T-cell (primary cell): ENCODE measurements at regions not wholly inside any gene's neighbourhood (a gene's known extent, or its start where the extent isn't known, plus 50 kb on each side); places are given as distances from the start of the nearest gene placed in this dataset.

ENCODE experiments used
- ATAC-seq, 4 experiments: fragments of 200-7000 bp in 3 of 4; fragments of 150-1000 bp in 1 of 4; cut with Tn5 transposase; replicated peaks in 1 of 4; 1 replicate in 3 of 4; 2 replicates in 1 of 4; pipeline ENCODE4 v1.10.0; 2021; ENCODE audit warnings: moderate library complexity in 3 of 4, mild to moderate bottlenecking in 2 of 4, moderate number of reproducible peaks in 1 of 4
- CTCF ChIA-PET, 2 donors: fragments of 300-600 bp; sonication (Branson Sonifier 250); formaldehyde crosslinking; loops; one replicate each; lab custom pipeline; 2022; ENCODE audit warnings: antibody characterized with exemption in 2 of 2; lab: Charles Lee
- POLR2A ChIA-PET, 2 donors: fragments of 300-600 bp; sonication (Branson Sonifier 250); formaldehyde crosslinking; loops; one replicate each; lab custom pipeline; 2022; ENCODE audit warnings: antibody characterized with exemption in 2 of 2; lab: Charles Lee
- DNase-seq, 35 experiments: peaks; one replicate each; pipeline versions ENCODE4 v3.0.0 to v3.0.0-alpha.2; 2013 to 2023
- H3K27ac ChIP-seq: one replicate; pipeline ENCODE4 v1.5.1; 2013; ENCODE audit warnings: low read length
- H3K27me3 ChIP-seq, 2 experiments: replicated peaks in 1 of 2; 1 replicate in 1 of 2; 2 replicates in 1 of 2; pipeline versions ENCODE4 v1.6.1 to v1.7.0; 2013; ENCODE audit warnings: low read length in 1 of 2, mixed read lengths in 1 of 2; ENCODE audit not compliant: control insufficient read depth in 2 of 2, insufficient read depth in 2 of 2; ENCODE audit errors: extremely low read depth in 1 of 2
- H3K36me3 ChIP-seq, 2 donors: 1 replicate in 1 of 2; 2 replicates in 1 of 2; pipeline versions ENCODE4 v1.6.1 to v1.7.0; 2013; ENCODE audit warnings: low read length in 1 of 2; ENCODE audit not compliant: control insufficient read depth in 2 of 2, insufficient read depth in 1 of 2; ENCODE audit errors: extremely low read depth in 1 of 2
- H3K4me1 ChIP-seq, 2 experiments: 1 replicate in 1 of 2; 2 replicates in 1 of 2; pipeline versions ENCODE4 v1.6.1 to v1.7.0; 2013; ENCODE audit warnings: low read length in 2 of 2, mixed read lengths in 1 of 2; ENCODE audit not compliant: insufficient read depth in 2 of 2, control insufficient read depth in 1 of 2; ENCODE audit errors: extremely low read depth in 1 of 2
- H3K4me3 ChIP-seq, 2 donors: 1 replicate in 1 of 2; 2 replicates in 1 of 2; pipeline versions ENCODE4 v1.5.1 to v1.7.0; 2013; ENCODE audit warnings: mild to moderate bottlenecking in 2 of 2, low read length in 1 of 2, moderate library complexity in 1 of 2; ENCODE audit not compliant: control insufficient read depth in 1 of 2; ENCODE audit errors: extremely low read depth in 1 of 2
- H3K9me3 ChIP-seq: 2 replicates; pipeline ENCODE4 v1.7.0; 2013
- H3K27ac Mint-ChIP-seq, 2 donors: one replicate each; pipeline ENCODE4 v1.8.0; 2020 to 2021; ENCODE audit warnings: mild to moderate bottlenecking in 2 of 2, mixed read lengths in 2 of 2
- H3K27me3 Mint-ChIP-seq, 2 donors: one replicate each; pipeline ENCODE4 v1.8.0; 2021 to 2022; ENCODE audit warnings: mixed read lengths in 2 of 2
- H3K36me3 Mint-ChIP-seq: one replicate; pipeline ENCODE4 v1.8.0; 2021; ENCODE audit warnings: mixed read lengths
- H3K4me1 Mint-ChIP-seq, 3 donors: one replicate each; pipeline ENCODE4 v1.8.0; 2020 to 2022; ENCODE audit warnings: mixed read lengths in 3 of 3, mild to moderate bottlenecking in 1 of 3
- H3K4me3 Mint-ChIP-seq, 3 donors: one replicate each; pipeline ENCODE4 v1.8.0; 2020 to 2022; ENCODE audit warnings: mild to moderate bottlenecking in 3 of 3, mixed read lengths in 3 of 3, moderate library complexity in 3 of 3
- H3K9me3 Mint-ChIP-seq, 3 donors: one replicate each; pipeline ENCODE4 v1.8.0; 2020 to 2022; ENCODE audit warnings: mixed read lengths in 3 of 3
- WGBS: methylation state at CpG from one replicate; pipeline ENCODE4 v1.1.5; 2013; ENCODE audit warnings: missing lambda C conversion rate; ENCODE audit not compliant: insufficient coverage; 5-methylcytosine and 5-hydroxymethylcytosine counted together

DNA sequence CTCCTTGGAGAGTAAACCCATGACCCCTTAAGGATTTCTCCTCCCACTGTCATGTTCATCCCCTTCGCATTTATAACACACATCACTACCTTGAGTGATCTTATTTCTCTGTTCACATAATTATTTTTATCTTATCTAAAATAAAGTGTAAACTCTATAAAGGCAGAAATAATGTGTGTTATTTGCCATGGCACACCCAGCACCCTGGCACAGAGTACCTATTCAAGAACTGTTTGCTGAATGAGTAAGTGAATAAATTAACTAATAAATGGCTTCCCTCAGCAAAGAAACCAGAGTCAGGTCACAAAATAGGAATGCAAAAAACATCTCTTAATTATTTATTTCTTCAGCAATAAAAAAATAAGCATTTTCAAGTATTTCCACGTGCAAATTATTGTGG lies 330.3 kb upstream of the GHITM start:
- no peak overlapping the region for H3K4me3 Mint-ChIP-seq
- no CpG with 5 or more reads among the region's 2 CpGs for WGBS
- Histone ChIP-seq H3K9me3 (no peaks in the 10 kb centered on the region), H3K4me1 (no peaks in the 10 kb centered on the region), H3K27me3 (no peaks in the 10 kb centered on the region), H3K36me3 (no peaks in the 10 kb centered on the region), H3K4me3 (no peak overlapping the region), H3K27ac (no peak overlapping the region)
- DNase-seq (no peak), ATAC-seq (no peak)
- H3K9me3 Mint-ChIP-seq, result no peaks in the 10 kb centered on the region
- POLR2A ChIA-PET, result no interaction called here
- no peaks in the 10 kb centered on the region for H3K4me1 Mint-ChIP-seq
- no peaks in the 10 kb centered on the region for H3K36me3 Mint-ChIP-seq
- CTCF ChIA-PET, result no interaction called here
- no peaks in the 10 kb centered on the region for H3K27me3 Mint-ChIP-seq
- H3K27ac Mint-ChIP-seq, result no peak overlapping the region

DNA sequence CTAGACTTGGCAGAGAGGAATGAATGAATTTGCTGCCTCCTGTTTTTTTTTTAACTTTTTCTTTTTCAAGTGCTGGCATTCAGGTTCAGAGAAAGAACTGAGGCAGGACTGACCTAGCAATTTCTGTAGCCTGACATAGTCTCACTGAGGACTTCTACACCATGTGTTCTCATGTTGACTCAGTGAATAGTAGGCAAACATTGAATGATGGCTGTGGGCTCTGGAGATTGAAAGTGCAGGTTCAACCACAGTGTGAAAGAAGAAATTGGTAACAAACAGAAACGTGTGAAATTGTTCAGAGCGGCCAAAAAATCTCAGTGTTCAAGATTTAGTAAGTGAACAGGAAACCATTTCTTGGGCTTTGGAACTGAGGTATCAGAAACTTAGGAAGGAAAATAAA lies 322.4 kb upstream of the GHITM start:
- POLR2A ChIA-PET, result no interaction called here
- DNase-seq, result no peak
- Mint-ChIP-seq H3K27me3 (no peaks in the 10 kb centered on the region), H3K9me3 (no peaks in the 10 kb centered on the region), H3K36me3 (no peaks in the 10 kb centered on the region), H3K4me3 (no peak overlapping the region), H3K4me1 (no peaks in the 10 kb centered on the region), H3K27ac (no peak overlapping the region)
- no peaks in the 10 kb centered on the region for H3K36me3 ChIP-seq
- H3K4me3 ChIP-seq, result no peak overlapping the region
- H3K27me3 ChIP-seq, result no peaks in the 10 kb centered on the region
- H3K27ac ChIP-seq, result no peak overlapping the region
- 39% methylated on average over 2 of the region's 2 CpGs for WGBS
- no peaks in the 10 kb centered on the region for H3K4me1 ChIP-seq
- no peak for ATAC-seq
- H3K9me3 ChIP-seq, result no peaks in the 10 kb centered on the region
- CTCF ChIA-PET, result no interaction called here

DNA sequence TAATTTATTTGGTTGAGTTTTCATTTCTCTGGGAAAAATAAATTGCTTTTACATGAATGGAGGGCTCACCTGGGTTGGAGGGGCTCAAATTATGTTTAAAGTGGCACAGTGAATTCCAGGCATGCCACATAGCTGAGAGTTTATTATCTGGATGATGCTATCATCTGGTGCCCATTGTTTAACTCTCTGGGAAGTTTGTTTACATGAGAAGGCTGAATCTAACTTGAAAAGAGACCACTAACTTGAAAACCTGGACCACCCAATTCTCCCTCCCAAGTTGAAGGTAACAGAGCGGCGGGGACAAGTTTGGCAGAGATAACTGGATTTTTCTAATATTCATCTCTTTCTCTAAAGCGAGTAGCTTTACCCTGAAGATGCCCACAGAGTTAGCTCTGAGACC lies 321.5 kb upstream of the GHITM start:
- H3K4me1 Mint-ChIP-seq, result no peaks in the 10 kb centered on the region
- Histone ChIP-seq H3K4me1 (no peaks in the 10 kb centered on the region), H3K27ac (no peak overlapping the region), H3K27me3 (no peaks in the 10 kb centered on the region), H3K4me3 (no peak overlapping the region), H3K9me3 (no peaks in the 10 kb centered on the region), H3K36me3 (no peaks in the 10 kb centered on the region)
- ChIA-PET POLR2A (no interaction called here), CTCF (no interaction called here)
- DNase-seq, result no peak
- WGBS, result no CpG with 5 or more reads among the region's 3 CpGs
- no peaks in the 10 kb centered on the region for H3K9me3 Mint-ChIP-seq
- H3K4me3 Mint-ChIP-seq, result no peak overlapping the region
- no peak overlapping the region for H3K27ac Mint-ChIP-seq
- H3K27me3 Mint-ChIP-seq, result no peaks in the 10 kb centered on the region
- H3K36me3 Mint-ChIP-seq, result no peaks in the 10 kb centered on the region
- no peak for ATAC-seq

DNA sequence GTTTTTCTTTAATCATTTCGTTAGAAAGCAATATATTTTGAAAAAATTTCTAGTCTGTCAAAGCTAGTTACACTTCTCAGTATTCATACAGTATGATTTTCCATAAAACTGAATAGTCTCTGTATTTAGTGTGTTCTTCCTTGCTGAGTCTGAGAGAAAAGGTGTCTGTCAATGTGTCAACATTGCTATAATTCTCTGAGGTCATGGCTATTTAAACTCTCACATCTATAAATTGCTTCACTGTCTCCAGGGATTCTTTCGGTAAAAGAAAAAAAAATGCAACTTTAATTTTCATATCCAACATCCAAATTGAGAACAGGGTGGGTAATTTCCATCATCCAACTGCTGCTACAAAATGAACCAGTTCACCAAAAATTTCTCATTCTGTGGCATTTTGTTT lies 319.7 kb upstream of the GHITM start:
- ATAC-seq, result no peak
- Mint-ChIP-seq H3K9me3 (no peaks in the 10 kb centered on the region), H3K4me1 (no peaks in the 10 kb centered on the region), H3K27me3 (no peaks in the 10 kb centered on the region), H3K36me3 (no peaks in the 10 kb centered on the region), H3K27ac (no peak overlapping the region), H3K4me3 (no peak overlapping the region)
- Histone ChIP-seq H3K4me1 (no peaks in the 10 kb centered on the region), H3K36me3 (no peaks in the 10 kb centered on the region), H3K27me3 (no peaks in the 10 kb centered on the region), H3K9me3 (no peaks in the 10 kb centered on the region), H3K4me3 (no peak overlapping the region), H3K27ac (no peak overlapping the region)
- no CpG with 5 or more reads among the region's 2 CpGs for WGBS
- POLR2A ChIA-PET, result no interaction called here
- CTCF ChIA-PET, result no interaction called here
- no peak for DNase-seq

DNA sequence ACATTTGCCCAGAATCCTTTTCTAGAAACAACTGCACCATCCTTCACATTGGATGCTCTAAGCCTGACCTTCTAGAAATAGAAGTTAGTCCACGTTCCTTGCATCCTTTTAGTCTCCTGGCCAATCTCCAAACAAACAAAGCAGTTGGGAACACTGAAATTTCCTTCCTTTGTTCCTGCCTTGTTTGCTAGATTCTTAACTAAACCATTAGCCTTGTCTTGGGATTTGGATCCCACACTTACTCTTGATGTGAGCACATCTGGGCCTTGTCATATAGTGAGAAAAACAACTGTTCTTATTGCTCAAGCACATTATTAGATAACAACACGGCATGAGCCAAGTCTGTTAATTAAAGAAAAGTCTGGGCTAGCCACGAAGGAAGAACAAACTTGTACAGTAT lies 319.3 kb upstream of the GHITM start:
- ChIA-PET POLR2A (no interaction called here), CTCF (no interaction called here)
- no peaks in the 10 kb centered on the region for H3K27me3 Mint-ChIP-seq
- H3K9me3 ChIP-seq, result no peaks in the 10 kb centered on the region
- H3K27me3 ChIP-seq, result no peaks in the 10 kb centered on the region
- ATAC-seq, result no peak
- H3K36me3 ChIP-seq, result no peaks in the 10 kb centered on the region
- H3K4me1 Mint-ChIP-seq, result no peaks in the 10 kb centered on the region
- no peak overlapping the region for H3K4me3 Mint-ChIP-seq
- no peaks in the 10 kb centered on the region for H3K4me1 ChIP-seq
- H3K27ac Mint-ChIP-seq, result no peak overlapping the region
- no peak for DNase-seq
- 56% methylated on average over 1 of the region's 3 CpGs for WGBS
- H3K9me3 Mint-ChIP-seq, result no peaks in the 10 kb centered on the region
- H3K36me3 Mint-ChIP-seq, result no peaks in the 10 kb centered on the region
- H3K4me3 ChIP-seq, result no peak overlapping the region
- H3K27ac ChIP-seq, result no peak overlapping the region

DNA sequence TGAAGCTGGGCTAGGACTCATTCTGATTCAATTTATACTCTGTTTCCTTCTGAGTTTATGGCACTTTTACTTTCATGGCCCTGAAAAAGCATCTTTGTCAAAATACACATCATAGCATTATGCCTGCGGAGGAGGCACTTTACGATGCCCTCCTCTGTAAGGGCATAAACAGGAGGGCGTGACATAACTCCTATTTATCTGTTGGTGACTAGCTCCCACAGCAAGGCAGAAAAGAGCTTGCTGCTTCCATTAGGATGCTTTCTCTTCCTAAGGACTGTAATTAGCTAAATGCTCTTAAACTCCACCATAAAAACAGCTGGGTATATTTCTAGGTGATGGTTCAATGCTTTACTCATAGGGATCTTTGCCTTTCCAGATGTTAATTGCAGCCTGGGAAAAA lies 315.2 kb upstream of the GHITM start:
- CTCF ChIA-PET, result no interaction called here
- whole genome bisulfite sequencing, result 83% methylated on average over 2 of the region's 3 CpGs

DNA sequence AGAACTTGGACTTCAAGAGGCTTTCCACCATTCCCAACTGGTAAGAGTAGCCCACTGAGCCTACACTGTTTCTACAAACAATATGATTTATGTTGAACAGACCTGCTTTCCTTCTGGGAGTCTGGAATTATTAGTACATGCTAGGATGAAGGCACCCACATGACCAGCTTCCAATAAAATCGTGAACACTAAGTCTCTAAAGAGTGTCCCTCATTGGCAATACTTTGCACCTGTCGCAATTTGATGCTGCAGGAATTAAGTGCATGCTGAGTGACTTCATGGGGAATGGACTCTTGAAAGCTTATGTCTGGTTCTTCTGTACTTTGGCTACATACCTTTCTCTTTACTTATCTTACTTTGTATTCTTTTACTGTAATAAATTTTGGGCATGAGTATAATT lies 305.2 kb upstream of the GHITM start:
- WGBS, result no CpG with 5 or more reads among the region's 2 CpGs
- POLR2A ChIA-PET, result no interaction called here
- H3K9me3 Mint-ChIP-seq, result peaks cover 0 to 7% (median 4%) of the 10 kb centered on the region in 3 donors

More for the DNA sequence above, 315.2 kb upstream of the GHITM start:
- H3K36me3 Mint-ChIP-seq, result no peaks in the 10 kb centered on the region
- H3K27ac Mint-ChIP-seq, result no peak overlapping the region
- no peaks in the 10 kb centered on the region for H3K4me1 ChIP-seq
- no peak for ATAC-seq
- peaks cover 0 to 3% (median 0%) of the 10 kb centered on the region in 3 donors for H3K9me3 Mint-ChIP-seq
- no peak overlapping the region for H3K27ac ChIP-seq
- POLR2A ChIA-PET, result no interaction called here
- no peaks in the 10 kb centered on the region for H3K27me3 ChIP-seq
- no peak overlapping the region for H3K4me3 Mint-ChIP-seq
- H3K27me3 Mint-ChIP-seq, result peaks cover 0 to 2% of the 10 kb centered on the region in 2 donors
- DNase-seq, result no peak
- H3K4me1 Mint-ChIP-seq, result no peaks in the 10 kb centered on the region
- no peak overlapping the region for H3K4me3 ChIP-seq
- no peaks in the 10 kb centered on the region for H3K9me3 ChIP-seq
- H3K36me3 ChIP-seq, result no peaks in the 10 kb centered on the region

More for the DNA sequence above, 305.2 kb upstream of the GHITM start:
- Mint-ChIP-seq H3K4me3 (no peak overlapping the region), H3K4me1 (no peaks in the 10 kb centered on the region), H3K27me3 (no peaks in the 10 kb centered on the region), H3K27ac (no peak overlapping the region), H3K36me3 (no peaks in the 10 kb centered on the region)
- no peaks in the 10 kb centered on the region for H3K36me3 ChIP-seq
- no peak for ATAC-seq
- H3K4me1 ChIP-seq, result no peaks in the 10 kb centered on the region
- H3K27me3 ChIP-seq, result no peaks in the 10 kb centered on the region
- H3K9me3 ChIP-seq, result no peaks in the 10 kb centered on the region
- no peak overlapping the region for H3K4me3 ChIP-seq
- DNase-seq, result no peak
- H3K27ac ChIP-seq, result no peak overlapping the region
- CTCF ChIA-PET, result no interaction called here
